Stimulated activated CD8-positive, alpha-beta memory T cell treated with anti-CD3 and anti-CD28 coated beads, Interleukin-12 subunit alpha, Interleukin-12 subunit beta, amount 100 ng/mL, for 24 hours (primary cell): ENCODE measurements at regions not wholly inside any gene's neighbourhood (a gene's known extent, or its start where the extent isn't known, plus 50 kb on each side); places are given as distances from the start of the nearest gene placed in this dataset.
"Not testable (repeated sequence)": the region's sequence is repeated elsewhere in the genome, so short reads cannot be mapped to it uniquely, and the experiment has no call there.

Experiments used
- DNase-seq: peaks from one replicate; pipeline ENCODE4 v3.0.0-alpha.2; 2020; ENCODE audit errors: extremely low read depth

GRCh38 chrX:45818913-45819312, 618.2 kb upstream of the DIPK2B start:
- no peak for DNase-seq

- no peak for DNase-seq
These were observed 614.8 kb upstream of the DIPK2B start for GRCh38 chrX:45815441-45815840.

- DNase-seq, result no peak
These were observed 610.6 kb upstream of the DIPK2B start for GRCh38 chrX:45811326-45811725.

GRCh38 chrX:45807572-45808425, 607.1 kb upstream of the DIPK2B start:
- no peak for DNase-seq

- DNase-seq, result no peak
These were observed 605.9 kb upstream of the DIPK2B start for GRCh38 chrX:45806410-45807121.

- DNase-seq, result no peak
These were observed 603.6 kb upstream of the DIPK2B start for GRCh38 chrX:45804276-45804675.

GRCh38 chrX:45803383-45803921, 602.8 kb upstream of the DIPK2B start:
- DNase-seq, result no peak

GRCh38 chrX:45801554-45801953, 600.9 kb upstream of the DIPK2B start:
- DNase-seq, result no peak

- not testable (repeated sequence) for DNase-seq
These were observed 600.2 kb upstream of the DIPK2B start for GRCh38 chrX:45800746-45801453.

GRCh38 chrX:45799576-45799975, 598.9 kb upstream of the DIPK2B start:
- no peak for DNase-seq

GRCh38 chrX:45795546-45795945, 594.9 kb upstream of the DIPK2B start:
- no peak for DNase-seq

- DNase-seq, result no peak
These were observed 594.3 kb upstream of the DIPK2B start for GRCh38 chrX:45794995-45795337.

GRCh38 chrX:45794323-45794994, 593.8 kb upstream of the DIPK2B start:
- no peak for DNase-seq

- no peak for DNase-seq
These were observed 588.3 kb upstream of the DIPK2B start for GRCh38 chrX:45788941-45789348.

GRCh38 chrX:45788315-45788714, 587.6 kb upstream of the DIPK2B start:
- DNase-seq, result no peak

- no peak for DNase-seq
These were observed 583.9 kb upstream of the DIPK2B start for GRCh38 chrX:45784590-45784989.

GRCh38 chrX:45783002-45783401, 582.3 kb upstream of the DIPK2B start:
- DNase-seq, result no peak

- DNase-seq, result no peak
These were observed 581.4 kb upstream of the DIPK2B start for GRCh38 chrX:45781901-45782553.

- DNase-seq, result no peak
These were observed 577.9 kb upstream of the DIPK2B start for GRCh38 chrX:45778616-45779015.

- DNase-seq, result no peak
These were observed 576.7 kb upstream of the DIPK2B start for GRCh38 chrX:45777366-45777765.

- DNase-seq, result no peak
These were observed 574.8 kb upstream of the DIPK2B start for GRCh38 chrX:45775468-45775867.
